ENCODE measurements at regions not wholly inside any gene's neighbourhood (a gene's known extent, or its start where the extent isn't known, plus 50 kb on each side); places are given as distances from the start of the nearest gene placed in this dataset.

DNA sequence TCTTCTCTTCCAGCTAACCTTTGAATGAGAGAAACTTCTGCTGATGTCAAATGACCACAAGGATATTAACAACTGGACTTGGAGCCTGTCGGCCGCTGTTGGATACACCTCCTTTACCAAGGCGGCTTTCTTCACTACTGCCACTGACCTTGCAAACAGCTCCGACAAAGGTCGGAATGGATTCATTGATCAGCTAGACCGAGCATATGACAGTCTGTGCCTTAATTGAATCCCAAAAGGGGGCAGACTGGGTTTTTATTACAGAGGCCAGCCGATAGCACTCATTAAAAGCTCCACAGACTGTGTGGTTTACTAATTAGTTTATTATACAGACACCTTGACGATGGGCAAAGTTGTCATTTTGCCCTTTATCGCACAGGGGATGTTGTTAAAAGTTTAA is 394.5 kb downstream of the RERGL start:
- no peak for DNase-seq
- Histone ChIP-seq H3K27ac (ENCODE audit: low read length) (no peak overlapping the region), H3K9me3 (replicated peaks; ENCODE audit: control insufficient read depth, low read depth, low read length) (no peaks in the 10 kb centered on the region), H3K4me1 (ENCODE audit: control insufficient read depth, insufficient read depth, low read length) (no peaks in the 10 kb centered on the region), H3K27me3 (ENCODE audit: control insufficient read depth, insufficient read depth, low read length) (no peaks in the 10 kb centered on the region), H3K36me3 (ENCODE audit: control insufficient read depth, insufficient read depth, low read length) (no peaks in the 10 kb centered on the region), H3K4me3 (ENCODE audit: low read length) (no peak overlapping the region)
- WGBS (ENCODE audit: insufficient coverage): 41% methylated on average over 5 of the region's 9 CpGs

DNA sequence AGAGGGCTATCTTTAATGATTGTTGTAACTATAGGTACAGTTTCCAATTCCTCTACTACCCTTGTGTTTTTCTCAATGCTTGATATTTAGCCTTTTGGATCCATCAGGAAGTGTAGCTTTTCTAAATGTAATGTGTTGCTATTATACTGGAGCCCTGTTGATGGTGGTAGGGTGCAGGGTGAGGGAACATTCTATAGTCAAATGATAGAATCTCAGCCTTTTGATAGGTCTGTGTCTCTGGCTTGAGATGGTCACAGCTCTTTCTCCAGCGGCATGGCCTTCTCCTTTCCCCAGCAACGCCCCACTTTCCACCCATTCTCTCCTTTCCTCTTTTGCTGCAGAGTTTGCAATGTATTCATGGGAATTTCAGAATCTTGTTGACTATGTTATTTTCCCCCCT is 398.6 kb downstream of the RERGL start:
- DNase-seq: no peak
- Histone ChIP-seq H3K4me3 (ENCODE audit: low read length) (no peak overlapping the region), H3K4me1 (ENCODE audit: control insufficient read depth, insufficient read depth, low read length) (no peaks in the 10 kb centered on the region), H3K27ac (ENCODE audit: low read length) (no peak overlapping the region), H3K27me3 (ENCODE audit: control insufficient read depth, insufficient read depth, low read length) (no peaks in the 10 kb centered on the region), H3K9me3 (replicated peaks; ENCODE audit: control insufficient read depth, low read depth, low read length) (no peaks in the 10 kb centered on the region), H3K36me3 (ENCODE audit: control insufficient read depth, insufficient read depth, low read length) (no peaks in the 10 kb centered on the region)
- WGBS (ENCODE audit: insufficient coverage): no CpG with 5 or more reads among the region's 2 CpGs

DNA sequence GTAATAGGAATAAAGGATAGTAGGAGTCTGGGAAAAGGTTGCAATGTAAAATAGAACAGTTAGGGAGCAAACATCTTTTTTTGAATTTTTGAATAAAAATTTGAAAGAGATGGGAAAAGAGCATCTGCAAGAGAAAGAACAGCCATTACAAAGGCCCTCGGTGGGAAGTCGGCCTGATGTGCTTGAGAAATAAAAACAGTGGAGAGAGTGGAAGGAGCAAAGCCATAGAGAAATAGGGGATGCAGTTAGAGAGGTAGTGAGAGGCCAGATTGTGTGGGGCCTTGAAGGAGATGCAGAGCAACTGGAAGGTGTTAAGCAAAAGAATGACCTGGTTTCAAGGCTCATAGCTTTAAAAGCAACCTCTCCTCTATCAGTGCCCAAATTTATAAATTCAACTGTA is 409.8 kb downstream of the RERGL start:
- WGBS (ENCODE audit: insufficient coverage): 27% methylated on average over 2 of the region's 2 CpGs
- H3K36me3 ChIP-seq (ENCODE audit: control insufficient read depth, insufficient read depth, low read length): no peaks in the 10 kb centered on the region
- no peaks in the 10 kb centered on the region for H3K27me3 ChIP-seq (ENCODE audit: control insufficient read depth, insufficient read depth, low read length)
- no peak for DNase-seq
- no peaks in the 10 kb centered on the region for H3K9me3 ChIP-seq (replicated peaks; ENCODE audit: control insufficient read depth, low read depth, low read length)
- H3K4me1 ChIP-seq (ENCODE audit: control insufficient read depth, insufficient read depth, low read length): no peaks in the 10 kb centered on the region
- H3K4me3 ChIP-seq (ENCODE audit: low read length): no peak overlapping the region
- no peak overlapping the region for H3K27ac ChIP-seq (ENCODE audit: low read length)

DNA sequence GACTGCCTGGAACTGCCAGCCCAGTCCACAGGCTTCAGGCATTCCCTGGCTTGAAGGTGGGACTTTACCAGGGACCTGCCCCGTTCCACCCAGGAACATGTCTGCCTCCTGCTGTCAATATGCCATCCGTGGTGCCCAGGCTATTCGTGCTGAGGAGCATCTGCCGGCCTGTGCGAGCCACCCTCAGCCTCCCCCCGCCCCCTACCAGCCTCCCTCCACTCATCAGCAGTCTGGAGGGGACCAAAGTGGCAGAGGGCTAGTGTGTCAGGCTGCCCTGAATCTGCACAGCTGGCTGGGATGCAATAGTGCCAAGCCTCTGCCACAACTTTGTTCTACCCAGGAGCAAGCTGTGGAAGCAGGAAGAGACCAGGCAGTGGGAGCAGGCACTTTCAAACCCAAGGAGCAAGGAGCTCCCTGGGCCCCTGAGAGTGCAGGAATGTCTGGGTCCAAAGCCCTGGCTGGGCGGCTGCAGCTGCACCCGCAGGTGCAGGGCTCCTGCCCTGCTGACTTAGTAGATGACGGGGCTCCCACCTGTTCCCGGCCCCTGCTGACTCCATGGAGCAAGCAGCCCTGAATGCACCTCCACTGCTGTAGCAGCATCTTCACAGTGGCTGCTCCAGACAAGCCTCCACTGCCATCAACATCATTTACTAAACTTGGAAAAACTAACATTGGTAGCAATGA is 423.2 kb downstream of the RERGL start:
- no peaks in the 10 kb centered on the region for H3K36me3 ChIP-seq (ENCODE audit: control insufficient read depth, insufficient read depth, low read length)
- no peaks in the 10 kb centered on the region for H3K27me3 ChIP-seq (ENCODE audit: control insufficient read depth, insufficient read depth, low read length)
- H3K4me3 ChIP-seq (ENCODE audit: low read length): no peak overlapping the region
- no peak for DNase-seq
- no peaks in the 10 kb centered on the region for H3K4me1 ChIP-seq (ENCODE audit: control insufficient read depth, insufficient read depth, low read length)
- no peaks in the 10 kb centered on the region for H3K9me3 ChIP-seq (replicated peaks; ENCODE audit: control insufficient read depth, low read depth, low read length)
- WGBS (ENCODE audit: insufficient coverage): 84% methylated on average over 10 of the region's 10 CpGs
- no peak overlapping the region for H3K27ac ChIP-seq (ENCODE audit: low read length)

DNA sequence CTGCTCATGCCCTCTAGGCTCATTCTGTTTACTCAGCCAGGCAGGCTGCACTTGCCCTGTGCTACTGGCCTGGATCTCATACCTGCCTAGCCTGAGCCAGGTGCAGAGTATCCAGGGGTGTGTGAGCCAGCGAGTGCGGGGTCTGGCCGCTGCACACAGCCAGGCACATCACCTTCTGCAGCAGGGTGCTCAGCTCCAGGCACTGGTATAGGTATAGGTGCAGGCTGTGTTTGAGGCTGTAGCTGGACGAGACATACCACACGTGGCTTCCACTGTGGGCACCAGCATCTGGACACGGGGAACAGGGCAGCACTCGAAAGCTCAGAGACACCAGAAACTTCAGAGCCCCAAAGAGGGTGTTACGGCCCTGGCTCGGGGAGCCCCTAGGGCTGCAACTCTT is 424.2 kb downstream of the RERGL start:
- WGBS (ENCODE audit: insufficient coverage): 81% methylated on average over 9 of the region's 9 CpGs

DNA sequence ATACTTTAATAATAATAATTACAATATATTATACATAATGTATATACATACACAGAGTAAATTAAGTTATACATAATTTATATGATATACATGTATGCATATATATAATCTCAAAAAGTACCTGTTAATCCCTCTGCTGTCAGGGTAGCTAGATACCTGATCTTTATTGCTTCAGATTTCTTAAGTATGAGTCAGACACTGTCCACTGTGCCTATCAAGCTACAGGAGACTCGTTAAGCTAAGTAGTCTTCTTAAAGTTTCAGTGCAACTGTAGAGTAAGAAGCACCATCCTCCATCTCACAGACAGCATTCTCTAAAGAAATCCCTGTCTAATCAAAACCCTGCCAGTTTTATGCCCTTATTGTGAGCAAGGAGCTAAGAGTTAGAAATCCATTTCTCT is 428.7 kb downstream of the RERGL start:
- Histone ChIP-seq H3K27ac (ENCODE audit: low read length) (no peak overlapping the region), H3K4me3 (ENCODE audit: low read length) (no peak overlapping the region), H3K9me3 (replicated peaks; ENCODE audit: control insufficient read depth, low read depth, low read length) (no peaks in the 10 kb centered on the region), H3K27me3 (ENCODE audit: control insufficient read depth, insufficient read depth, low read length) (no peaks in the 10 kb centered on the region), H3K4me1 (ENCODE audit: control insufficient read depth, insufficient read depth, low read length) (no peaks in the 10 kb centered on the region), H3K36me3 (ENCODE audit: control insufficient read depth, insufficient read depth, low read length) (no peaks in the 10 kb centered on the region)
- DNase-seq: no peak
- whole genome bisulfite sequencing (ENCODE audit: insufficient coverage): no CpG with 5 or more reads among the region's 1 CpG

More for the DNA sequence above, 424.2 kb downstream of the RERGL start:
- H3K27ac ChIP-seq (ENCODE audit: low read length): no peak overlapping the region
- H3K4me3 ChIP-seq (ENCODE audit: low read length): no peak overlapping the region
- no peaks in the 10 kb centered on the region for H3K27me3 ChIP-seq (ENCODE audit: control insufficient read depth, insufficient read depth, low read length)
- H3K9me3 ChIP-seq (replicated peaks; ENCODE audit: control insufficient read depth, low read depth, low read length): no peaks in the 10 kb centered on the region
- H3K36me3 ChIP-seq (ENCODE audit: control insufficient read depth, insufficient read depth, low read length): no peaks in the 10 kb centered on the region
- no peaks in the 10 kb centered on the region for H3K4me1 ChIP-seq (ENCODE audit: control insufficient read depth, insufficient read depth, low read length)
- DNase-seq: no peak

DNA sequence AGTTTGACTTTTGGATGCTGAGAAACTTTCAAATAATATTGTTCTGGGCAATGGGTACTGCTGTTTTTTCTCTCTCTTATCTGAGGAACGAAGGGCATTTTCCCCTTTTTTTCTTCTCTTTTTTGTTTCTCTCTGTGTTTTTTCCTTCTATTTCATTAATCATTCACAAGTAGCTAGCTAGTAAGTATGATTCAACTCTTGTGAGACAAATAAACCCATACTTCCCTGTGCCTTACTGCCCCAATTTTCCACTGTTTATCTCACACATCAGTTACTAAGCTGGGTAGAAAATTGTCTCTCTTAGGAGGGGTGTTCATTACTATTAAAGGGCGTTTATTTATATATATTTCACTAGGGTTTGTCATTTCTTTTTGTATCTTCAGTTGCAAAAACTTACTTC is 437.6 kb downstream of the RERGL start:
- WGBS (ENCODE audit: insufficient coverage): no CpG with 5 or more reads among the region's 2 CpGs
- no peaks in the 10 kb centered on the region for H3K4me1 ChIP-seq (ENCODE audit: control insufficient read depth, insufficient read depth, low read length)
- no peak for DNase-seq

DNA sequence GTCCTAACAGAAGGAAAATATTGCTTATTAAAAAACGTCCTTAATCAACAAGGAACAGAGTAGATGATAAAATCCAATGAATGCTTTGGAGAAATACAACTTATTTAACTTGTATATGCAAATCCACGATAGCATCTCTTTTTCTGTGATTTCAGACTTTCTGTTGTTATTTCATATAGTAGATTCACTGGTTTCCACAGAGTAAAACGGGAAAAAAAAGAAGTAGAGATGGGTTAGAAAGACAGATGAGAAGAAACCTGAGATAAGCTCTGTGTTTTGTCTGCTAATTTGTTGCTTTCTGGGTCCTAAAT is 447.7 kb downstream of the RERGL start:
- H3K27me3 ChIP-seq (ENCODE audit: control insufficient read depth, insufficient read depth, low read length): no peaks in the 10 kb centered on the region
- H3K36me3 ChIP-seq (ENCODE audit: control insufficient read depth, insufficient read depth, low read length): no peaks in the 10 kb centered on the region
- no peak for DNase-seq
- H3K4me3 ChIP-seq (ENCODE audit: low read length): no peak overlapping the region
- H3K9me3 ChIP-seq (replicated peaks; ENCODE audit: control insufficient read depth, low read depth, low read length): no peaks in the 10 kb centered on the region
- no peak overlapping the region for H3K27ac ChIP-seq (ENCODE audit: low read length)
- H3K4me1 ChIP-seq (ENCODE audit: control insufficient read depth, insufficient read depth, low read length): no peaks in the 10 kb centered on the region
- no CpG with 5 or more reads among the region's 3 CpGs for WGBS (ENCODE audit: insufficient coverage)

More for the DNA sequence above, 437.6 kb downstream of the RERGL start:
- no peak overlapping the region for H3K4me3 ChIP-seq (ENCODE audit: low read length)
- H3K36me3 ChIP-seq (ENCODE audit: control insufficient read depth, insufficient read depth, low read length): no peaks in the 10 kb centered on the region
- no peaks in the 10 kb centered on the region for H3K27me3 ChIP-seq (ENCODE audit: control insufficient read depth, insufficient read depth, low read length)
- H3K9me3 ChIP-seq (replicated peaks; ENCODE audit: control insufficient read depth, low read depth, low read length): no peaks in the 10 kb centered on the region
- no peak overlapping the region for H3K27ac ChIP-seq (ENCODE audit: low read length)

DNA sequence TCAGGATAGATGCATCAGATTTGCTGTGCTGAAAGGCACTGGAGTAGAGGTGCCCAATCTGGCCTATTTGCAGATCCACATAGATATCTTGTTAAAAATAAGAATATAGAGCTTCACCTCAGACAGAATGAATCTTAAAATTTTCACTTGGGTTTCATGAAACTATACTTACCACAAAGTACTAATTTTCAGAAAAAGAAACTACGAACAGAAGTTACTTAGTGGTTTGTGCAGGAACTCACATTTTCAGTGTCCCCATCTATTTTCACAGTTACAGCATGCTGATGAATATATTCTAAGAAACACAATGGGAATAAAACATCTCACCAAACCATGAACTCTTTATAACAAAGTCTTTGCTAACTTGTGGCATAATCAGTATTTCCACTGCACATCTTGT is 449.4 kb downstream of the RERGL start:
- no CpG with 5 or more reads among the region's 1 CpG for whole genome bisulfite sequencing (ENCODE audit: insufficient coverage)
- DNase-seq: no peak

DNA sequence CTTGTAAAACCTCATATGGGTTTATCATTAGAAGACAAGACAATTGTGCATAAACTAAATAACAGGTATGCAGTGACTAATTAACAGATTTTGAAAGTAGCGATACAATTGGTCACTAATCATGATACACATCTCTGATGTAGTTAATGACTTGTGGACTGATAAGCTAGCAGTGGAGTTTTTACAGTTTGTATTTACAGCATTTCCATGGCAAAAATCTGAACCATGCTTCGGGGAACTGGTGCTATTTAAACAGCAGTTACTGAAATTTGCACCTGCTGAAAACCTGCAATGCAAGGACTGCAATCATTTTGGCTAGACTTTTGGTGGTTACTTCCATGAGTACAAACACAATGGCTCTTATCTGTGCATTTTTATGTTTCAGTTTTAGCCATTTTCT is 471.2 kb downstream of the RERGL start:
- Histone ChIP-seq H3K4me1 (ENCODE audit: control insufficient read depth, insufficient read depth, low read length) (no peaks in the 10 kb centered on the region), H3K36me3 (ENCODE audit: control insufficient read depth, insufficient read depth, low read length) (no peaks in the 10 kb centered on the region), H3K4me3 (ENCODE audit: low read length) (no peak overlapping the region), H3K27ac (ENCODE audit: low read length) (no peak overlapping the region), H3K9me3 (replicated peaks; ENCODE audit: control insufficient read depth, low read depth, low read length) (peaks cover 3% of the 10 kb centered on the region), H3K27me3 (ENCODE audit: control insufficient read depth, insufficient read depth, low read length) (no peaks in the 10 kb centered on the region)
- DNase-seq: no peak
- WGBS (ENCODE audit: insufficient coverage): 56% methylated on average over 1 of the region's 2 CpGs

More for the DNA sequence above, 449.4 kb downstream of the RERGL start:
- no peak overlapping the region for H3K27ac ChIP-seq (ENCODE audit: low read length)
- no peaks in the 10 kb centered on the region for H3K9me3 ChIP-seq (replicated peaks; ENCODE audit: control insufficient read depth, low read depth, low read length)
- no peaks in the 10 kb centered on the region for H3K27me3 ChIP-seq (ENCODE audit: control insufficient read depth, insufficient read depth, low read length)
- no peak overlapping the region for H3K4me3 ChIP-seq (ENCODE audit: low read length)
- H3K36me3 ChIP-seq (ENCODE audit: control insufficient read depth, insufficient read depth, low read length): no peaks in the 10 kb centered on the region
- no peaks in the 10 kb centered on the region for H3K4me1 ChIP-seq (ENCODE audit: control insufficient read depth, insufficient read depth, low read length)

DNA sequence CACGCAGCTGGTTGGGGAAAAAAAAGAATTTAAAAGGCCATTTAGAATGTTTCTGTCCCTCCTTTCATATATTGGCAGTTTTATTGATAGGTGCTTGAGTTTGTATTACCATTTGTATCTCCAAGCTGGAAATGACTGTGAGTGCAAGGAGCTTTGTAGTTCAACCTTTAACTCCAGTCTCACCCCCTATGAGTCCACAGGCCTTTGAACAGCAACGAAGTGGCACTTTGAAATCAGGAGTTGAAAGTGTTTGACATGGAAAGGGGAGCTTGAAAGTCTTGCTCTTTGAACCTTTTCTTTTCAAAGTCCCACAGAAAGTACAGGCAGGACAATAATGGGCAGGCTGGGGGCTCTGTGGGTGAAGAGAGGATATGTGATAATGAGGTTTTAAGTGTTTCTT is 480.3 kb downstream of the RERGL start:
- H3K4me3 ChIP-seq (ENCODE audit: low read length): no peak overlapping the region
- H3K9me3 ChIP-seq (replicated peaks; ENCODE audit: control insufficient read depth, low read depth, low read length): no peaks in the 10 kb centered on the region
- DNase-seq: no peak
- no peaks in the 10 kb centered on the region for H3K27me3 ChIP-seq (ENCODE audit: control insufficient read depth, insufficient read depth, low read length)
- H3K27ac ChIP-seq (ENCODE audit: low read length): no peak overlapping the region
- H3K4me1 ChIP-seq (ENCODE audit: control insufficient read depth, insufficient read depth, low read length): no peaks in the 10 kb centered on the region
- no CpG with 5 or more reads among the region's 2 CpGs for WGBS (ENCODE audit: insufficient coverage)
- no peaks in the 10 kb centered on the region for H3K36me3 ChIP-seq (ENCODE audit: control insufficient read depth, insufficient read depth, low read length)
